PFSK-1 (cell line): ENCODE measurements at regions not wholly inside any gene's neighbourhood (a gene's known extent, or its start where the extent isn't known, plus 50 kb on each side); places are given as distances from the start of the nearest gene placed in this dataset.

ENCODE experiments used
- FOXP2 ChIP-seq: optimal IDR thresholded peaks from 2 replicates; pipeline ENCODE3; 2011; ENCODE audit warnings: borderline replicate concordance, control low read depth, inconsistent platforms; ENCODE audit not compliant: insufficient read depth; ENCODE audit errors: extremely low read length, extremely low read depth
- POLR2AphosphoS5 ChIP-seq: IDR thresholded peaks from 2 replicates; pipeline ENCODE4 v1.6.1; 2012; ENCODE audit warnings: low read depth, mild to moderate bottlenecking, control low read depth, low read length, moderate library complexity
- REST ChIP-seq, 2 experiments: IDR thresholded peaks; 2 replicates each; pipeline versions ENCODE4 v1.6.1 to v1.8.0; 2011 to 2012; ENCODE audit warnings: low read depth in 2 of 2, low read length in 2 of 2, control low read depth in 1 of 2, inconsistent platforms in 1 of 2, mild to moderate bottlenecking in 1 of 2, moderate library complexity in 1 of 2; ENCODE audit not compliant: insufficient read depth in 1 of 2
- SIN3A ChIP-seq: IDR thresholded peaks from 2 replicates; pipeline ENCODE4 v1.6.1; 2012; ENCODE audit warnings: mild to moderate bottlenecking, low read length, moderate library complexity, borderline replicate concordance; ENCODE audit not compliant: insufficient read depth
- TAF1 ChIP-seq: IDR thresholded peaks from 2 replicates; pipeline ENCODE4 v1.6.1; 2012; ENCODE audit warnings: low read length, control low read depth, borderline replicate concordance; ENCODE audit not compliant: insufficient read depth

- no peak for TF ChIP-seq POLR2AphosphoS5
- no peak for TF ChIP-seq FOXP2
- no peak for TF ChIP-seq SIN3A
- no peak for TF ChIP-seq REST (IDR thresholded peaks at IDR 0.05; ENCODE audit: insufficient read depth in 1 of 2, low read depth in 2 of 2, low read length in 2 of 2)
- TF ChIP-seq TAF1, result no peak
These were observed 388.5 kb upstream of the CTNND2 start for GRCh38 chr5:12292610-12293204.

GRCh38 chr5:12284604-12285003 lies 380.4 kb upstream of the CTNND2 start:
- TF ChIP-seq FOXP2, result no peak

GRCh38 chr5:12277504-12278192 lies 373.4 kb upstream of the CTNND2 start:
- TF ChIP-seq FOXP2 (no peak), TAF1 (no peak), SIN3A (no peak), POLR2AphosphoS5 (no peak), REST (IDR thresholded peaks at IDR 0.05; ENCODE audit: insufficient read depth in 1 of 2, low read depth in 2 of 2, low read length in 2 of 2) (no peak)

- TF ChIP-seq SIN3A, result no peak
- no peak for TF ChIP-seq POLR2AphosphoS5
- no peak for TF ChIP-seq REST (IDR thresholded peaks at IDR 0.05; ENCODE audit: insufficient read depth in 1 of 2, low read depth in 2 of 2, low read length in 2 of 2)
- no peak for TF ChIP-seq TAF1
- TF ChIP-seq FOXP2, result no peak
These were observed 370.0 kb upstream of the CTNND2 start for GRCh38 chr5:12274236-12274635.

GRCh38 chr5:12272389-12272788 lies 368.1 kb upstream of the CTNND2 start:
- no peak for TF ChIP-seq TAF1
- no peak for TF ChIP-seq SIN3A
- no peak for TF ChIP-seq FOXP2
- TF ChIP-seq REST (IDR thresholded peaks at IDR 0.05; ENCODE audit: insufficient read depth in 1 of 2, low read depth in 2 of 2, low read length in 2 of 2), result no peak
- TF ChIP-seq POLR2AphosphoS5, result no peak
